ENCODE measurements at regions not wholly inside any gene's neighbourhood (a gene's known extent, or its start where the extent isn't known, plus 50 kb on each side); places are given as distances from the start of the nearest gene placed in this dataset.
A peak's percentile ranks its signal among the peaks of the same experiment; 100 is the strongest.
"Not testable (repeated sequence)": the region's sequence is repeated elsewhere in the genome, so short reads cannot be mapped to it uniquely, and the experiment has no call there.

- no peak for DNase-seq
Measured at GRCh38 chr2:155023674-155024073, 325.2 kb downstream of the KCNJ3 start.

GRCh38 chr2:155022531-155022930 lies 324.0 kb downstream of the KCNJ3 start:
- DNase-seq: no peak

- DNase-seq: no peak
Measured at GRCh38 chr2:155021618-155022017, 323.1 kb downstream of the KCNJ3 start.

GRCh38 chr2:155020246-155020645 lies 321.8 kb downstream of the KCNJ3 start:
- no peak for DNase-seq

- DNase-seq: no peak
Measured at GRCh38 chr2:155010925-155011324, 312.4 kb downstream of the KCNJ3 start.

GRCh38 chr2:154995361-154995760 lies 296.9 kb downstream of the KCNJ3 start:
- DNase-seq: no peak

GRCh38 chr2:154992826-154993225 lies 294.3 kb downstream of the KCNJ3 start:
- peak; percentile 12 for DNase-seq

- DNase-seq: no peak
Measured at GRCh38 chr2:154978710-154979109, 280.2 kb downstream of the KCNJ3 start.

- DNase-seq: no peak
Measured at GRCh38 chr2:154978244-154978643, 279.7 kb downstream of the KCNJ3 start.

GRCh38 chr2:154974041-154974440 lies 275.5 kb downstream of the KCNJ3 start:
- no peak for DNase-seq

GRCh38 chr2:154963511-154963910 lies 265.0 kb downstream of the KCNJ3 start:
- DNase-seq: peak; percentile 17

GRCh38 chr2:154961676-154962075 lies 263.2 kb downstream of the KCNJ3 start:
- DNase-seq: no peak

- DNase-seq: no peak
Measured at GRCh38 chr2:154960802-154961583, 262.5 kb downstream of the KCNJ3 start.

- no peak for DNase-seq
Measured at GRCh38 chr2:154952346-154952980, 254.0 kb downstream of the KCNJ3 start.

GRCh38 chr2:154947416-154947815 lies 248.9 kb downstream of the KCNJ3 start:
- DNase-seq: not testable (repeated sequence)

- DNase-seq: no peak
Measured at GRCh38 chr2:154945984-154946383, 247.5 kb downstream of the KCNJ3 start.

GRCh38 chr2:154941379-154941778 lies 242.9 kb downstream of the KCNJ3 start:
- no peak for DNase-seq

- DNase-seq: no peak
Measured at GRCh38 chr2:154934213-154934612, 235.7 kb downstream of the KCNJ3 start.

GRCh38 chr2:154924531-154924930 lies 226.0 kb downstream of the KCNJ3 start:
- DNase-seq: no peak

GRCh38 chr2:154914561-154914960 lies 216.1 kb downstream of the KCNJ3 start:
- no peak for DNase-seq

GRCh38 chr2:154912215-154912614 lies 213.7 kb downstream of the KCNJ3 start:
- DNase-seq: no peak

GRCh38 chr2:154911729-154912128 lies 213.2 kb downstream of the KCNJ3 start:
- no peak for DNase-seq

- no peak for DNase-seq
Measured at GRCh38 chr2:154910701-154911100, 212.2 kb downstream of the KCNJ3 start.

GRCh38 chr2:154908327-154908726 lies 209.8 kb downstream of the KCNJ3 start:
- DNase-seq: no peak
